Epidermal melanocyte (primary cell): ENCODE measurements at regions not wholly inside any gene's neighbourhood (a gene's known extent, or its start where the extent isn't known, plus 50 kb on each side); places are given as distances from the start of the nearest gene placed in this dataset.
"Not testable (repeated sequence)": the region's sequence is repeated elsewhere in the genome, so short reads cannot be mapped to it uniquely, and the experiment has no call there.

Experiments used
- DNase-seq: peaks from one replicate; pipeline ENCODE4 v3.0.0; 2011; ENCODE audit warnings: low spot score; ENCODE audit not compliant: insufficient read length

DNA sequence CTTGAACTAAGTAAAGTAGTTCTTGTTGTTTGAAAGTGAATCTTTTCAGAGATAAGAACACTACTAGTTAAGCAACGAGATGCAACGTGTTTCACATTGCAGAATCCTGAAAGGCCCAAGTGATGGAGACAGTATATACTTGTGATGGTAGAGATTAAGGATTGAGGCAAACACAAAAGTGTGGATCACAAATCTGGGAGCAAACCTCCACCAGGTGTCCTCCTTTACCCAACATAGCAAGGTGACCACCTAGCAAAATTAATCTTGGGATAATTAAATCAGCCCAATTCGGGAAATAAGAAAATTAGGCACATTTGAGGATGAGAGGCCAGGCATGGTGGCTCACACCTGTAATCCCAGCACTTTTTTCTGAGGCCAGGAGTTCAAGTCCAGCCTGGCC is 563.9 kb downstream of the DACH1 start:
- DNase-seq: no peak

DNA sequence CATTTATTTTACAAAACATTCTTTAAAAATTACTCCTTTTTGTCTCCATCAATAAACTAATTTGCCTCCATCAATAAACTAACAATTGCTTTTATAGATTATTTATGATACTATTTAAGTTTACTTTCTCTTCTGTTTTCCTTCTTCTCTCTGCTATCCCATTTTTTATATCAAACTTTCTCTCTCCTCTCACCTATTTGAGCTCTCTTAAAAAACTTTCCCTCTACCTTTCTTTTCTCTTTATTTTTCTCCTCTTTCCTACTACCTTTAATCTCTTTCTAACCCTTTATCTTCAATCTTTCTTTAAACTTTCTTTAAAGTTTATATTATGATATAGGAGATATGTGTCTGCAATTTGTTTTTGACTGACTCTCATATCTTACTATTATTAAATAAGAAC is 566.4 kb downstream of the DACH1 start:
- DNase-seq: no peak

DNA sequence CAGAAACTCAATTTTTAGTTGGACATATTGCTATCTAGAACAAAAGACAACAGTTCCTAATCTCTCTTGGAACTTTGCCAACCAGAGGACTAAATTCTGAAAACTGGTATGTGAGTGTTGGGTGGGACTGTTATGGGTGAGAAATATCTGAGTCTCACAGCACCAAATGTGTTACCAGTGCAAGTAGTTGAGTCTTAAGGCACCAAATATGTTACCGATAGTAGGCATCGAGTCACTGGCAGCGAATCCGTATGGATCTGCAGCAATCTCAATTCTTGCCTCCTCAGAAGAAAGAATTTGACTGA is 575.2 kb downstream of the DACH1 start:
- DNase-seq: no peak

DNA sequence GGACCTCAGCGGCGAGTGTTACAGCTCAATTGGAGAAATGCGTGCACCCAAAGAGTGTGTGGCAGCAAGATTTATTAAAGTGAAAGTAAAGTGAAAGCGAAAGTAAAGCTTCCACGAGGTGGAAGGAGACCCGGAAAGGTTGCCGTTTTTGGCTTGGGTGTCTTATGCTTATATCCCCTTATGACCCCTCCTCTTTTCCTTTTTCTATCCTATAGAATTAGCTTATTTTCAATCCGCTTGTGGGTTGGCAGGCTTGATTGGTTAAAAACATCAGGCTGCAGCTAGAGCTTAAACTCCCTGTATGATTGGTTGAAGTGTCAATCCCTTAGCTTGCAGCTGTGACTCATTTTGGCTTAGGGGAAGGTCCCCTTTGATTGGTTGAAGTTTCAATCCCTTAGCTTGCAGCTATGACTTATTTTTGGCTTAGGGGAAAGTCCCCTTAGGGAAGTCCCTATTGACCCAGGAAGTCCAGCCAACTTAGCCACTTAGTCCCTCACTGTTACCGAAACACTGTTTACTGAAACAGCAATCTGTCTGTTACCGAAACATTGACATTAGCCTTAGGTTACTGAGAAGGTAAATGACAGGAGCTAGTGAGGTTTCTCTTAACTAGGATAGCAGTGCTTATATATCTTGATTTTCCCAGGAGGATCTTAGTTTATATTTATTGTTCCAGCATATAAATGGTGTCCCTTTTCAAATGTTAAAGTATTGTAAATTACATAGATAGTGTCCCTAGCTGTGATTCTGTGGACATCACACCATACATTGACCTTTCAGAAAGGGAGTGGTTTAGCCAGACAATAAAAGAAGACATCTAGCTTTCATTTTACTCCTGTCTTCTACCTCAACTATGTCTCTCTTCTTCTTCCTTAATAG is 575.8 kb downstream of the DACH1 start:
- DNase-seq: no peak

DNA sequence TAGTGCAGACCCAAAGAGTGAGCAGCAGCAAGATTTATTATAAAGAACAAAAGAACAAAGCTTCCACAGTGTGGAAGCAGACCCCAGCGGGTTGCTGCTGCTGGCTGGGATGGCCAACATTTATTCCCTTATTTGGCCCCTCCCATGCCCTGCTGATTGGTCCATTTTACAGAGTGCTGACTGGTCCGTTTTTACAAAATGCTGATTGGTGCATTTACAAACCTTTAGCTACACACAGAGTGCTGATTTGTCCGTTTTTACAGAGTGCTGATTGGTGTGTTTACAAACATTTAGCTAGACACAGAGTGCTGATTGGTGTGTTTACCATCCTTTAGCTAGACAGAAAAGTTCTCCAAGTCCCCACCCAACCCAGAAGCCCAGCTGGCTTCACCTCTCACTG is 577.0 kb downstream of the DACH1 start:
- not testable (repeated sequence) for DNase-seq

DNA sequence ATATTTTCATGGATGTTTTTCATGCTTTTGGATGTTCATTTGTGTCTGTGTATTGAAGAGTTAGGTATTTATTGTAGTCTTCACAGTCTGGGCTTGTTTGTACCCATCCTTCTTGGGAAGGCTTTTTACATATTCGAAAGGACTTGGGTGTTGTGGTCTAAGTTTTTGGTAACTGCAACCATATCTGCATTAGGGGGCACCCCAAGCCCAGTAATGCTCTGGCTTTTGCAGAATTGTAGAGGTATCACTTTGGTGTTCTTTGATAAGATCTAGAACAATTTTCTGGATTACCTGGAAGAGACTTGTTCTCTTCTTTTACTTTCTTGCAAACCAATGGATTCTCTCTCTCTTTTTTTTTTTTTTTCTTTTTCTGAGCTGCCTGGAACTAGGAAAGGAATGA is 581.3 kb downstream of the DACH1 start:
- no peak for DNase-seq

DNA sequence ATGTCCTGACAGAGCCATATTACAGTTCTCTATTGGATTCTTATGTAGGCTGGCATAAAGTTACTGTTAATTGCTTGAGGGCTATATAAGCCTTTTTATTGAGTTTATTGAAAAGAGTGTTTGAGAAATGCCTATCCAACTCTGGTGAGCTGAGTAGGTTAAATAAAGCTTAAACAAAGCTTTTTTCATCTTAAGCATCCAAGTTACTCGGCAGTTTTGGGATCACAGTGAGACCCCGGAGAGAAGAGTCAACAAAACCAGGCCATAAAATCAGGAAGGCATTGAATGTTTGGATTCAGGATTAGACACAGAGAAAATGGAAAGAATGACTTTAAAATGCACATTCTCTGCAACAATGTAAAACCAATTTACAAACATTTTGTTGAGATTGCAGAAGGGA is 588.5 kb downstream of the DACH1 start:
- no peak for DNase-seq

DNA sequence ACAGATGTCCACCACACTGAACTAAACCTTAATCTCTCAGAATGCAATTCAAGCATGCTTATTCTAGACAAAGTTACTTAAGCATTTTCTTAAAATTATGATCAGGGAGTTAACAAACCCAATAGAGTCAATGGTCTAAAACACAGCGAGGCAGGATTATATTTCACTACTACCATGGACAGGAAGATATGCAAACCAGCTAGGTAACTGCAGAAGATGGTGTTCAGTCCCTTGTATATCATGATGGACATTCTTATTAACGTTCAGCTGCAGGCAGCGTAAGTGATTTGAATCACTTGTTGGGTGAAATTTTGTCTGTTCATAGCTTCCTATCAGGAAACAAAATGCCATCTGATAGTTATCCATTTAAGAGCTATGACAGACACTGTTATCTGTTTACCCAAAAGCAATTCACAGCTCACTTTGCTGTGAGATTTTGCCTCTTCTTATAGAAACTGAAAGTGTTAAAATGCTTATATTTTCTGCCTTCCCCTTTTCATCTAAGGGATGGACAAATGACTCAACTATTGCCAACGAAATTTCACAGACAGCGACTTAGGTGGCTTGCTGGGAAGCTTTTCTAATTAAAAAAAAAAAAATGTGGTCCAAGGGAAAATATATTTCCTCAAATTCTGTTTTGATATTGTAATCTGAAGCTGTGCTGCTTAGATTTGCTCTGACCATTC is 591.9 kb downstream of the DACH1 start:
- DNase-seq: no peak

DNA sequence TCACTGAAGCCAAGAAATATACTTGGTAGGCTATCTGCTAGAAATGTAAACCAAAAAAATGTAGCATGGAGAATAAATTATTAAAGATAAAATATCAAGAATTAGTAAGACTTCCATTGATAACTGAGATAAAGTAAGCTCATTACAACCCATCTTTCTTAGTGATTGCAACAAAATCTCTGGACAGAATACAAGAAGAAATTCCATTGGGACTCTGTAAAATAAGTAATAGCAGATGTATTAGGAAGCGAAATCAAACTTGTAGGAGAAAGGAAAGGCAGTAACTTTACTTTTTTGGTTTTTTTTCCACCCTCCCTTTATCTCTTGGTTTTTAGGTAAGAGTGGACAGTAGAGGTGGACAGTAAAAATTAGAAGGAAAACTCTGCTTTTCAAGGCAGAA is 605.7 kb downstream of the DACH1 start:
- DNase-seq: no peak

DNA sequence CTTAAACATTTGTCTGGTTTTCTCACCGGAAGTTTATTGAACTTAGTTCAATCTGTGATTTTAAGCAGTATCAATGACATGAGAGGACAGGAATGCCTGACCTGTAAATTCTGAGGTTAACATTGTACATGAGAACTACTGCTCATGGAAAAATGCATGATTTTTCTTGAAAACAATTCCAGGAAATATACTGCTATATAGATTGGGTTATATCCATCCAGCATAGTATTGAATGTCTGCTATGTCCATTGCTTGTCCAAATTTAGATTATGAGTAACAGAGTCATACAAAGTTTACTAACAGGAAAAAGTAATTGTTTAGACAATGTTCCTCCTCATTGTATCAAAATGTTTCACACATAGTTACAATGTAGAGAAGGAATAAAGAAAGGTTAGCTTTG is 606.8 kb downstream of the DACH1 start:
- DNase-seq: no peak

DNA sequence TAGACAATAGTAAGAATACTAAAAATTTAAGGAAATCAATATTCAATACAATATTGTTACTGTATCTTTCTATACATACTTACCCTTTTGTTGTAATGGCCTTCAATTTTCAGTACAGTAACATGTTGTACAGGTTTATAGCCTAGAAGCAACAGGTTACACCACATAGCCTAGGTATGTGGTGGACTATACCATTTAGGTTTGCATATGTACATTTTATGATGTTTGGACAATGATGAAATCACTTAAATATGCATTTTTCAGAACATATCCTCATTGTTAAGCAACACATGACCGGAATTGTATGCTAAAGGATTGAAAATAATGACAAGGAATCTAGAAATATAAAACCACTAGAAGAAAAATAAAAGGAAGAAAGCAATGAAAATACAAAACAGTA is 611.4 kb downstream of the DACH1 start:
- DNase-seq: no peak

DNA sequence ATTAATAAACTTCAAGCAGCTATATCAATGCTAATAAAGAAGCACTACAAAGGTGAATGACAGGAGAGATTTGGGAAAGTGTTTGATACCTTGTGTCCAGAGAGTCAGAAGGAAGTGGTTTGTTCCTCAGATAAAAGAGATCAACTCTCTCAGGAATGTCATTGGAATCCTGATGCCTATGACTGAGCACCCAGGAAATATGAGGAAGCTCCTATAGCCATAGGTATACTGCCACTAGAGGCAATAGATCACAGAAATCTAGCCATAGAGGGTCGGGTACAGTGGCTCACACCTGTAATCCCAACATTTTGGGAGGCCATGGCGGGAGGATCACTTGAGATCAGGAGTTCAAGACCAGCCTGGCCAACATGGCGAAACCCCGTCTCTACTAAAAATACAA is 612.6 kb downstream of the DACH1 start:
- DNase-seq: no peak

DNA sequence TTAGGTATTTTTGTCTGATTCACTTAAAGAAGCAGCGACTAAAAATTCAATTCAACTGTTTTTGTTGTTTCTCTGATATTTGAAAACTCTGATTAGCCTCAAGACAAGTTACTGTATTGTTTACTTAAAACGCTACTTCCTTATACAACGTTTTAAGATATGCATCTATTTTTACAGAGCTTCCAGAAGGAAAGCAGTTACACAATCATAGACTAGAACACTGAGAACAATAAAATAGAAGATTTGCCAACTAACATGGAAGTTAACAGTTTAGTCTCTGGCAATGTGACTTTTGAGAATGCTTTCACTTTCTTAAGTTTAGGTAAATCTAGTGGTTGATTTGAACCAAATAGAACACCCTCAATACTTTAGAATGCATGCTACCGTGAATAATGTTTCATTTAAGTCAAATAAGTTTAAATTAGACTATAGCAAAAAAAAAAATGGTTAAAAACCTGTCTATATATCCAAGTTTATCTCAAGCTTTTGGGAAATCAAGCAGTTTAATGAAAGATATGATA is 614.8 kb downstream of the DACH1 start:
- no peak for DNase-seq

DNA sequence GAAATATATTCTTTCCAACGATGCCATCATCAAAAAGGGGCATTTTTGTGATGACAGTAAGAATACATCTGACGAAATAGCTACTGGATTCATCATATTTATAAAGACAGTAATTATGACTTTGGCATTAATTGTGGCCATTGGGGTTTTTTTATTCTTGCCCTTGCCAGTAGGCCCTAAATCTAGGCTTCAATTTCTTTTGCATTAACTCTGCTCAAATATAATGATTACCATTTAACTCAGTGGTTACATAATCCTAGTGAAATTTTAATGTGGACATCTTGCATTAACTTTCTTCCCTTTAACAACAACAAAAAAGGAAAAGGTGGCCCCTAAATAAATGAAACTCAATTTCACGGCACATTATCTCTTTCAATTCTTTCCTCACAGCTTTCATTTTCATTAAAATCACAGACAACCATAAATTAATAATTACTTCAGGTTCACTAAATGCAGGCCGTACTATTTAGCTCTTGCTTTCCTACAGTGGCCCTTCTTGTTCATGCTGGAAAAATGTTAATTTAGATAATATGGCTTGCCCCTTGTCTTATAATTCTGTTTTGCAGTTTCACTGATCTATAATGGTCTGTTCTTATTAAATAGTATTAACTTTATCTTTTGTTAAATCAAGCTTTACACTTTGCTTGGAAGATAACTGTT is 615.6 kb downstream of the DACH1 start:
- DNase-seq: no peak

DNA sequence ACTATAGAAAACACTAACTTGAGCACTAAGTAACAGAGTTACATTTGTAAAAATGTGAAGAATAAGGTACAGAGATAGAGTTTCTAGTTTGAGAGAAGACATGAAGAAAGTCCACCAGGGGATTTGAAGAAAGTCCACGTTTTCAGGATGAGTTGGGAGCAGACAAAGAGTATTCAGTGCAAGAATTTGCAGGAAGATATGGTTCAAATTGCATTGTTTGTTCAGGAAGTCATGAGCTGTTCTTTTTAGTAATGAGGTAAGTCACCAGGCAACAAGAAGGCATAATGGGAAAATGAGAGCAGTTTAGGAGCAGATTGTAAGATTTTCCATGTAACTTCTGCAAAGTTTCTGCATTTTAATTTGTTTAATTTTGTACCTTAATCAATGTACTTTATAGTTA is 618.0 kb downstream of the DACH1 start:
- DNase-seq: no peak

DNA sequence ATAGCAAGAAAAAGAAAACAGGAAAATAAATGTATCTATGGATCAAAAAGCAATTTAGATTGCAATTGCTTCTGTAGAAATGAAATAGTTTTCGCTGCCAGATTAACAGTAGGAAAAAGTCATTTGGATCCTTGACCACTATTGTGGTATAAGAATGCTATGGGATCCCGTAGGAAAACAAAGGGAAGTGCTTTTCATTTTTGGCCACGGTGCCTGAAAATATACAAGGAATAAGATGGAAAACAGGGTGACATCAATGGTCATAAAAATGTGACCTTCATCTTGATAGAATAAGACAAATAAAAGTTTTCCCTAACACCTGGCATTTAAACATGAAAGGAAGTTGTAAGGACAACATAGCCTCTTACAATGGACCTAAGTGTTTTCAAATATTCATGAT is 622.8 kb downstream of the DACH1 start:
- no peak for DNase-seq

DNA sequence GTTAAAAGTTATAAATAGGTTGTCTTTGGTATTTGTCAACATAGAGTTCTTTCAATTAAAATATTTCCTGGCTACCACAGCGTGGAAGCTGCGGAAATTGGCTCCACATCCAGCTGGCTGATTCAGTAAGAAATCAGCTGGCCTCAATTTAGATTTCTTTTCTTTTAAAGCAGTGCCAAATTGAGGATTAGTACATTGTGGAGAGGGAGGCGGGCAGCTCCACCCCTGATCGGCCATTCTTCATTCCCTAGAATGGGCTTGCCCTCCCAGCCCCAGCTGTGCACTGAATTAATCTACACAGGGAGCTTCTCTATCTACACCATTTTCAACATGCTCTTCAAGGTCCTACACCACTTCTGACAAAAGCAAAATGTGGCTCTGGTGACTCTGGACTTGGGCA is 624.8 kb downstream of the DACH1 start:
- no peak for DNase-seq

DNA sequence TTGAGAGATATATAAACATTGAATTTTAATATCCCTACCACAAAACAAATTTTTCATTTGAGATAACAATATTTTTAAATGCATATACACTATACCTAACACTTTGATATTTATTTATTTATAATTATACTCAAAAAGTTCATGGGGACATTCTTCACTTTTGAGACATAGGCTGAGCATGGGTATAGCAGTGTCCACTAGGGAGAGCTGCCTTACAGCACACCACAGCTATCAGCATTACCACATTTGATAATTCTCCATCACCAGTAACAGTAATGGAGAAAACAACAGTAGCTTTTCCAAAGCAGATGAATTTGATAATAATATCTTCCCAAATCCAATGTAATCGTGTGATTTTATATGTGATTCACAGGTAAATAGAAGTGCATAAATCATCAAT is 626.1 kb downstream of the DACH1 start:
- DNase-seq: peak; percentile 21

DNA sequence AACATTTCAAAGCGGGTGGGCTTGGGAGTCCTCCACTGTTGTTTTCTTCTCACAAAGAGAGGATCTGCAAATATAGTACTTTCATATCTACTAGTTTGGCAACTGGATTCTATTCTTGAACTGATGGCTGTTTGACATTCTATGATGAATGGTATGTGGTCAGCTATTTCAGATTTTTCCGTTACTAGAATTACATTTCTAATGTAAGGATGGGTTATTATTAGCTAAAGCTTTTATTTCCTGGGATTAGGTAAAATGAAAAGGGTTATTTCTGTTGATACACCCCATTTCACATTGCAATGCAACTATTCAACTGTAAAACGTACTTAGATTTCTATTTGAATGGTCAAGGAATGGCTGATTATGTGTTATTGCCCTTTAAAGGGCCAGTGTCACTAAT is 629.7 kb downstream of the DACH1 start:
- no peak for DNase-seq

DNA sequence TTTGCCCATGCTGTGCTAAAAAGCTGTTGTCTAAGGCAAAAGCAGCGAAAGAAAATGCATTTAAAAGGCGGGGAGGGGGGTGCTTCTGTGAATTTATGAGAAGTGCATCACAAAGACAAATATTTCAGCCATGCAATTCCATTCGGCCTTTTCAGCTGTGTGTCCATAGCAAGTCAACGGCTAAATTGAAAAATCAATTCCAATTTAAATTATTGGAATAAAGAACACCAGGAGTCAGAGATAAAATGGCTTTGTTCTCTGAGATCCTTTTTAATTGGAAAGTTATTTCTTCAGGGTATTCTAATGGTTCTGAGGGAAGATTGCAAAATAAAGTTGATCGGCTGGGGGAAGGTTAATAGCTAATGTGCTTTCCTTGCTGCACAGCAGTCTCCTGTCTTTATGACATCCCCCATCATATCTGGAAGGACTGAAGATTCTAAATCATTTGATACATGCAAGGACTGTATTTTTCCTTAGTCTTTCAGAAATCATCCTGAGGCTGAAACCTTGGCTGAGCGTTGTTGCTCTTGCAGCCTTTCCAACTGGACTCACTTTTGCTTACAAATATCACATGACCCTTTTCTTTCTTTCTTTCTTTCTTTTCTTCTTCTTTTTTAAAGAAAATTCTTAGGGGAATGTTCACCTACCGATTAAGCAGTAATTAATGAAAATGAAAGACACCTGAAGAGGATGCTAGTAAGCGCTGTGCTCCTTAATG is 647.1 kb downstream of the DACH1 start:
- no peak for DNase-seq

DNA sequence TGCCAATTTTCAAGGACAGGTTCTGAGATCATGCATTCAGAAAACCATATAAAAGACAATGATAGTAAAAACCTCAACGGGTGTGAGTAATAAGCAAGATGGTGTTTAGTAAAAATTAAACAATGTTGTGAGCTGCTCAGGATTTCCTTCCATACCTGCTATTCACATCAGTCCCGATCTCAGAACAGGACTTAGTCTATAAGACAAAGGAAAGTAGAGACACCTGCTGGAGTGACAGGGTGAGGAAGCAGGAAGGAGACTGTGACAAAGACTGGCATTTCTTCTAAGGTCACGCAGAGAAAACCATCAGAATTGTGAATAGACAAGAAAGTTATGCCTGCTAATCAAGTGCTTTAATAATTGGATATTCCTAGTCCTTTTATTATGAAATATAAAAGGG is 648.0 kb downstream of the DACH1 start:
- no peak for DNase-seq

DNA sequence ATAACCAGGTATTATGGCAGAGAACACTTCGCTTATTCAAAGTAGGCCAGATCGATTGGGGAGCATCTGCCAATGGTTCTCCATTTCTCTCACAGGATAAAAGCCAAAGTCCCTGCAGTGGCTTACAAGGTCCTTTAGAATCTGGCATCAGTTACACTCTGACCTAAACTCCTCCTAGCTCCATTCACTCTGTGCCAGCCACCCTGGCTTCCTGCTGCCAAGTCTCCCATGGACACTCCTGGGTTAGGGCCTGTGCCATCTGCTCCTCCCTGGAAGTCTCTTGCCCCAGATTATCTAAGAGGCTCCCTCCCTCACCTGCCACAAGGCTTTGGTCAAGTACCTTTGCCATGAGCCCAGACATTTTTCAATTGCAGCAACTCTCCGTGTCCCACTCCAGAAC is 649.2 kb downstream of the DACH1 start:
- no peak for DNase-seq
